C4-2B (cell line): ENCODE measurements at regions not wholly inside any gene's neighbourhood (a gene's known extent, or its start where the extent isn't known, plus 50 kb on each side); places are given as distances from the start of the nearest gene placed in this dataset.
"Not testable (repeated sequence)": the region's sequence is repeated elsewhere in the genome, so short reads cannot be mapped to it uniquely, and the experiment has no call there.

Experiments used
- H3K27ac ChIP-seq: fragments of 450-650 bp; 2 replicates; pipeline ENCODE4 v1.5.1; 2017
- ZFX ChIP-seq: fragments of 450-650 bp; IDR thresholded peaks from 2 replicates; pipeline ENCODE4 v1.6.1; 2017
- TF ChIP-seq, protein P1 (sequence below): fragments of 450-650 bp; conservative IDR thresholded peaks from 2 replicates; pipeline ENCODE4 v1.5.1; 2017; ENCODE audit warnings: mild to moderate bottlenecking

DNA sequence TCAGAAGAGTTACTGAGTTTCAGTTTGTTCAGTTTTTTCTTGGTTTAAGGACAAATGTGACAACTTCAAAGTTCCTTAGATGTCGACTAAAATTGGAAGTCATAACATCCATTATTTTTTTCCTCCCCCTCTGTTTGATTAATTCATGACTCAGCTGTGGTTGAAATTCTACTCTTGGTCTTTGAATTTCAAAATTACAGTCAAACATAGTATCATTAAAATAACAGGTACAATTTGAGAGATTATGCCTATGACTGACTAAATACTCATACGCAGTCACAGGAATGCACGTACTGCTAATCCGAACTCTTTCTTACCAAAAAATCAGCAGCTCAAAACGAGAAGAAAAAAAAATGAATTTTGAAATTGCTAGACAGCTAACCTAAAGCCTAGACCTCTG, 1434.8 kb downstream of the RAPGEF2 start:
- no peak for TF ChIP-seq ZFX
- TF ChIP-seq, protein P1, sequence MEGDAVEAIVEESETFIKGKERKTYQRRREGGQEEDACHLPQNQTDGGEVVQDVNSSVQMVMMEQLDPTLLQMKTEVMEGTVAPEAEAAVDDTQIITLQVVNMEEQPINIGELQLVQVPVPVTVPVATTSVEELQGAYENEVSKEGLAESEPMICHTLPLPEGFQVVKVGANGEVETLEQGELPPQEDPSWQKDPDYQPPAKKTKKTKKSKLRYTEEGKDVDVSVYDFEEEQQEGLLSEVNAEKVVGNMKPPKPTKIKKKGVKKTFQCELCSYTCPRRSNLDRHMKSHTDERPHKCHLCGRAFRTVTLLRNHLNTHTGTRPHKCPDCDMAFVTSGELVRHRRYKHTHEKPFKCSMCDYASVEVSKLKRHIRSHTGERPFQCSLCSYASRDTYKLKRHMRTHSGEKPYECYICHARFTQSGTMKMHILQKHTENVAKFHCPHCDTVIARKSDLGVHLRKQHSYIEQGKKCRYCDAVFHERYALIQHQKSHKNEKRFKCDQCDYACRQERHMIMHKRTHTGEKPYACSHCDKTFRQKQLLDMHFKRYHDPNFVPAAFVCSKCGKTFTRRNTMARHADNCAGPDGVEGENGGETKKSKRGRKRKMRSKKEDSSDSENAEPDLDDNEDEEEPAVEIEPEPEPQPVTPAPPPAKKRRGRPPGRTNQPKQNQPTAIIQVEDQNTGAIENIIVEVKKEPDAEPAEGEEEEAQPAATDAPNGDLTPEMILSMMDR = no peak
- no peak overlapping the region for H3K27ac ChIP-seq

DNA sequence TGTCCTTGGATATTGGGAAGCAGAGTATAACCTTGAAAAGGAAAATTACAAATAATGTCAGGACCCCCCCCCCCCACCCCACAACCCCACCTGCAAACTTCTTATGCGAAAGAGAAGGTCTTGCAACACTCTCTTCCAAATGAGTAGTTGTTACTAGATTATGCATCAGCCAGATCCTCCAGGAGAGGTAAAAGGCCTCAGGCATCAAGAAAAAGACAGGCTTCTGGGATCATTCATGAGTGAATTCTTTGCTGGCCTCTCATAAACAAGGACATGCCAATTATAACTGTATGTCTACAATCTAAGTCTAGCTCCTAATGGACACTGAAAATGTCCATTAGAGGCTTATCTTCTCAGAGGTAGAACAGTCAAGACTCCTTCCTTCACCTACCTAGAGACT, 1443.3 kb downstream of the RAPGEF2 start:
- TF ChIP-seq ZFX = no peak
- TF ChIP-seq, protein P1 = no peak

DNA sequence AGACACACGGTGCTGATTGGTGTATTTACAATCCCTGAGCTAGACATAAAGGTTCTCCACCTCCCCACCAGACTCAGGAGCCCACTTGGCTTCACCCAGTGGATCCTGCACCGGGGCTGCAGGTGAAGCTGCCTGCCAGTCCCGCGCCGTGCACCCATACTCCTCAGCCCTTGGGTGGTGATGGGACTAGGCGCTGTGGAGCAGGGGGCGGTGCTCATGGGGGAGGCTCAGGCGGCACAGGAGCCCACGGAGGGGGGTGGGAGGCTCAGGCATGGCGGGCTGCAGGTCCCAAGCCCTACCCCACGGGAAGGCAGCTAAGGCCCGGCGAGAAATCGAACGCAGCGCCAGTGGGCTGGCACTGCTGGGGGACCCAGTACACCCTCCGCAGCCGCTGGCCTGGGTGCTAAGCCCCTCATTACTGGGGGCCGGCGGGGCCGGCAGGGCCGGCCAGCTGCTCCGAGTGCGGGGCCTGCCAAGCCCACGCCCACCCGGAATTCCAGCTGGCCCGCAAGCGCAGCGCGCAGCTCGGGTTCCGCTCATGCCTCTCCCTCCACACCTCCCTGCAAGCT, 1447.2 kb downstream of the RAPGEF2 start:
- H3K27ac ChIP-seq = not testable (repeated sequence)

More for the DNA sequence above, 1443.3 kb downstream of the RAPGEF2 start:
- H3K27ac ChIP-seq = no peak overlapping the region

DNA sequence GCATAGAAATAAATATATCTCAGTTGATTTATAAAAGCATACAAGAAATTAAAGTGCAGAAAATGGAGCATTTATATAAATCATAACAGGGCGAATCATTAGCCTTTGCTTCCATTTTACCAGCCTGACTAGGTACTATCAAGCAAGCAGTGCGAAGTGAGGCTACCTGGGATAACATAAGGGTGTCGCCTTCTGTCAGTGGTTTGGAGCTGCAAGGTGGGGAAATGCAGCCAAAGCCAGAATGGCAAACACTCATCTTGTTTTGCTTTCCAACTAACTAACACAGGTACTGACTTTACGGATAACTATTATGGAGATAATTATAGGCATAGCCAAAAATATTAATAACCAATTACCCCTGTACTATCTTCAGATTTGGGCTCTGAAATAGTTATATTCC, 1459.8 kb downstream of the RAPGEF2 start:
- no peak for TF ChIP-seq ZFX
- TF ChIP-seq, protein P1 = no peak
- H3K27ac ChIP-seq = no peak overlapping the region

DNA sequence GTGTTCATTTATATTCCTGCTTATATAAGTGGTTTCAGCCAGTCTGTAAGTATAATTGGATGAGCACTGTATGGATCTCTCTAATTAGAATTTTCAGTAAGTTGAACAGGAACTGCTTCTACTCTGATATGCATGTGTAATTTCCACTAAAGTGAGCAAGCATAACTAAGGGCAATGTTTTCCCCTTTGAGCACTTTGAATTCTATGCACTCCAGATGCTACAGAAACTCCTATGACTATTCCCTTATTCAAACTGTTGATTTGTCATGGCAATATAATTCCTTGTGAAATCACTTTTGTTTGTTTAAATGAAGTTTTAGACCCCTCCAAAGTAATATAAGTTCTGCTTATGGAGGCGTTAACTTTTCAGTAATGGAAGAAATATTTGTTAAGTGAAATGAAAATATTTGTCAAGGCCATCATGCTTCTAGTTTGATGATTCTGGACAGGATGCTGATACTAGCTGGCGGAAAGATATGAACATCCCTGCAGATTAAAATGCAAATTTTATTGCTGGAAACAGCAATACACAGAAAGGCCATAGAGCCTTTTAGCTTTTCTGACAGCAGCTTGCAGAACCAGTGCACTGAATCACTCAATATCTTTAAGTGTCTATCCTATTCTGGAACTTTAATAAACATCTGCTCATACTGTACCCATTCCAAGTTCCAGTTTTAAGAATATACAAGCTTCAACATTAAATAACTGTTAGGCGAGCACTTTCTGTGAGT, 1460.8 kb downstream of the RAPGEF2 start:
- TF ChIP-seq, protein P1 = no peak
- no peak for TF ChIP-seq ZFX
- H3K27ac ChIP-seq = no peak overlapping the region

DNA sequence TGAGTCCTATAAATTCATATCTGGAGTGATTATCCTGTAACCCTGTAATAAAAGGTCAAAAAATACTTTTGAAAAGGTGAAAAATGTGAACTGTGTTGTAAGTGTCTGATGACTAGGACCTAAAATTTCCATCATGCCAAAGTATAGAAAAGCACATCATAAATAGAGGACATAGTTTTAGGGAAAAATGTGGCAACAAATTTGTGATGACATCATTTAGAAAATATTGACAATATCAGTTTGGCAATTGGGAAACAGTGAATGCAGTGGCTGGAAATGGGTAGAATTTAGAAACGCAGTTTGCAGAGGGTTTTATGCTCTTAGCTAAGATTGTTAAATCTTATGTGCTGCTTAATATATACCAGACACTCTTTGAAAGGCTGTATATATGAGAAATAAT, 1464.8 kb downstream of the RAPGEF2 start:
- TF ChIP-seq, protein P1 = no peak
- no peak for TF ChIP-seq ZFX

DNA sequence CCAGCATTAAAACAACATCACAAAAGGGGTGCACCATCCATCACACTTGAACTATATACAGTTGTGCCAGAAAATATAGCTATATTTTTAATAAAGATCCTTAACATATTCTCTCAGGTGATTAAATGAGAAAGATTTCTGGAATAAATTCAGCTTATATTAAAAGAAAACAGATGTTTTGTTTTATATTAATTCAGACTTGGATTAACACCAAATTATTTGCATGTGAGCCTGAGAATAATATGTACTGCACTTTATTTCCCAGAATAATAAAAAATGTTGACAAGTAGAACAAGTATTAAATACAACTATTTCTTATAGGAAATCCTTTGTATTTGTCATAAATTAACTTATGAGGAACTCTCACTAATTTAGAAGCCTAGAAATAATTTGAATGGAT, 1467.4 kb downstream of the RAPGEF2 start:
- no peak overlapping the region for H3K27ac ChIP-seq
- TF ChIP-seq, protein P1 = no peak

More for the DNA sequence above, 1464.8 kb downstream of the RAPGEF2 start:
- no peak overlapping the region for H3K27ac ChIP-seq

DNA sequence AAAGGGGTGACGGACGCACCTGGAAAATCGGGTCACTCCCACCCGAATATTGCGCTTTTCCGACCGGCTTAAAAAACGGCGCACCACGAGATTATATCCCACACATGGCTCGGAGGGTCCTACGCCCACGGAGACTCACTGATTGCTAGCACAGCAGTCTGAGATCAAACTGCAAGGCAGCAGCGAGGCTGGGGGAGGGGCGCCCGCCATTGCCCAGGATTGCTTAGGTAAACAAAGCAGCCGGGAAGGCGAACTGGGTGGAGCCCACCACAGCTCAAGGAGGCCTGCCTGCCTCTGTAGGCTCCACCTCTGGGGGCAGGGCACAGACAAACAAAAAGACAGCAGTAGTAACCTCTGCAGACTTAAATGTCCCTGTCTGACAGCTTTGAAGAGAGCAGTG, 1471.4 kb downstream of the RAPGEF2 start:
- H3K27ac ChIP-seq = not testable (repeated sequence)
